A549 (cell line): ENCODE measurements at regions not wholly inside any gene's neighbourhood (a gene's known extent, or its start where the extent isn't known, plus 50 kb on each side); places are given as distances from the start of the nearest gene placed in this dataset.
A peak's percentile ranks its signal among the peaks of the same experiment; 100 is the strongest.

Experiments used
- ATAC-seq, 2 experiments: fragments of 200-7000 bp in 1 of 2; fragments of >200 bp in 1 of 2; cut with Nextera tagmentation in 1 of 2; cut with Tn5 transposase in 1 of 2; 3 replicates each; pipeline versions ENCODE4 v1.8.0 to v1.9.1; 2018 to 2020; ENCODE audit warnings: mild to moderate bottlenecking in 1 of 2, moderate library complexity in 1 of 2
- CTCF ChIA-PET: fragments of 300-600 bp; sonication (Branson Sonifier 250); formaldehyde crosslinking; extraction: SDS; loops from one replicate; lab custom pipeline; 2021; ENCODE audit warnings: antibody characterized with exemption, inconsistent platforms; lab: Yijun Ruan, JAX
- POLR2A ChIA-PET: fragments of 350-600 bp; formaldehyde crosslinking; extraction: SDS; loops from one replicate; lab custom pipeline; 2021; ENCODE audit warnings: antibody characterized with exemption, inconsistent platforms; lab: Yijun Ruan, JAX
- DNase-seq, 2 experiments: peaks; one replicate each; pipeline versions ENCODE4 v3.0.0 to v3.0.0-alpha.2; 2011 to 2016; ENCODE audit warnings: low read depth in 1 of 2, low spot score in 1 of 2
- FAIRE-seq: peaks from 2 replicates; lab custom pipeline; 2011; peaks lifted over from hg19 to GRCh38; lab: Jason Lieb, UNC
- H3K27ac ChIP-seq, 2 experiments: fragments of >200 bp; sonication (Bioruptor Twin); formaldehyde crosslinking; 3 replicates each; pipeline ENCODE4 v1.5.1; 2016 to 2017
- H3K4me1 ChIP-seq: fragments of >200 bp; sonication (Bioruptor Twin); formaldehyde crosslinking; 3 replicates; pipeline ENCODE4 v1.6.1; 2016
- H3K4me2 ChIP-seq: fragments of >200 bp; sonication (Bioruptor Twin); formaldehyde crosslinking; 3 replicates; pipeline ENCODE4 v1.6.1; 2016
- H3K4me3 ChIP-seq: fragments of >200 bp; sonication (Bioruptor Twin); formaldehyde crosslinking; 3 replicates; pipeline ENCODE4 v1.5.1; 2016
- H3K9me3 ChIP-seq: fragments of >200 bp; sonication (Bioruptor Twin); formaldehyde crosslinking; 3 replicates; pipeline ENCODE4 v1.6.1; 2016
- ATOH8 ChIP-seq: fragments of 250-450 bp; sonication (Bioruptor Pico); IDR thresholded peaks from 2 replicates; pipeline ENCODE4 v1.5.0; 2020; ENCODE audit warnings: low read depth, mild to moderate bottlenecking, moderate library complexity
- BHLHE40 ChIP-seq: IDR thresholded peaks from 2 replicates; pipeline ENCODE4 v1.6.1; 2012; ENCODE audit warnings: low read depth, low read length, inconsistent platforms
- CBX8 ChIP-seq: fragments of 200-600 bp; sonication (generic); IDR thresholded peaks from 2 replicates; pipeline ENCODE4 v1.6.1; 2016
- CEBPB ChIP-seq, 2 experiments: fragments of >200 bp in 1 of 2; sonication (Bioruptor Twin) in 1 of 2; formaldehyde crosslinking in 1 of 2; IDR thresholded peaks; 2 replicates each; pipeline ENCODE4 v1.6.1; 2012 to 2016
- CHD4 ChIP-seq: fragments of 200-600 bp; sonication (generic); IDR thresholded peaks from 2 replicates; pipeline ENCODE4 v1.6.1; 2016; ENCODE audit warnings: antibody characterized with exemption, mild to moderate bottlenecking, borderline replicate concordance
- EHMT2 ChIP-seq: fragments of 200-600 bp; sonication (generic); IDR thresholded peaks from 2 replicates; pipeline ENCODE4 v1.6.1; 2016; ENCODE audit warnings: antibody characterized with exemption, low read depth, mild to moderate bottlenecking, moderate library complexity
- FOSB ChIP-seq: fragments of 250-450 bp; sonication (Bioruptor Pico); IDR thresholded peaks from 2 replicates; pipeline ENCODE4 v1.5.0; 2020; ENCODE audit warnings: mild to moderate bottlenecking, moderate library complexity
- FOXS1 ChIP-seq: fragments of 250-450 bp; sonication (Bioruptor Pico); IDR thresholded peaks from 2 replicates; pipeline ENCODE4 v1.5.0; 2020; ENCODE audit warnings: mild to moderate bottlenecking, moderate library complexity
- HDAC2 ChIP-seq: fragments of 200-600 bp; sonication (generic); IDR thresholded peaks from 2 replicates; pipeline ENCODE4 v1.6.1; 2016
- HEYL ChIP-seq: fragments of 250-450 bp; sonication (Bioruptor Pico); IDR thresholded peaks from 2 replicates; pipeline ENCODE4 v1.8.0; 2021; ENCODE audit warnings: mild to moderate bottlenecking, moderate library complexity
- MAX ChIP-seq: IDR thresholded peaks from 2 replicates; pipeline ENCODE4 v1.6.1; 2012
- MAZ ChIP-seq: fragments of 150-350 bp; IDR thresholded peaks from 2 replicates; pipeline ENCODE4 v1.6.1; 2014; ENCODE audit warnings: antibody characterized with exemption, low read depth, low read length, borderline replicate concordance
- POLR2A ChIP-seq: IDR thresholded peaks from 2 replicates; pipeline ENCODE4 v1.6.1; 2012; ENCODE audit warnings: mild to moderate bottlenecking, low read length
- RAD21 ChIP-seq, 2 experiments: fragments of >200 bp in 1 of 2; sonication (Bioruptor Twin) in 1 of 2; formaldehyde crosslinking in 1 of 2; IDR thresholded peaks in 1 of 2; conservative IDR thresholded peaks in 1 of 2; 2 replicates in 1 of 2; 3 replicates in 1 of 2; pipeline ENCODE4 v1.6.1; 2012 to 2018; ENCODE audit warnings: inconsistent platforms in 1 of 2
- RARB ChIP-seq: fragments of 250-450 bp; sonication (Bioruptor Pico); IDR thresholded peaks from 2 replicates; pipeline ENCODE4 v1.8.0; 2021; ENCODE audit warnings: mild to moderate bottlenecking, moderate library complexity
- REST ChIP-seq: fragments of 200-600 bp; sonication (generic); IDR thresholded peaks from 2 replicates; pipeline ENCODE4 v1.6.1; 2016; ENCODE audit warnings: antibody characterized with exemption, mild to moderate bottlenecking, moderate library complexity
- RFX5 ChIP-seq: fragments of 450-650 bp; IDR thresholded peaks from 2 replicates; pipeline ENCODE4 v1.7.1; 2014; ENCODE audit warnings: antibody characterized with exemption, mild to moderate bottlenecking, moderate library complexity
- SMC3 ChIP-seq: fragments of >200 bp; sonication (Bioruptor Twin); formaldehyde crosslinking; IDR thresholded peaks from 3 replicates; pipeline ENCODE4 v1.6.1; 2018; ENCODE audit warnings: inconsistent platforms
- TFCP2L1 ChIP-seq: fragments of 250-450 bp; sonication (Bioruptor Pico); IDR thresholded peaks from 2 replicates; pipeline ENCODE4 v1.5.0; 2021; ENCODE audit warnings: mild to moderate bottlenecking
- TP53 ChIP-seq: fragments of 250-450 bp; sonication (Bioruptor Pico); IDR thresholded peaks from 2 replicates; pipeline ENCODE4 v1.5.0; 2021; ENCODE audit warnings: mild to moderate bottlenecking, moderate library complexity
- ZC3H11A ChIP-seq: fragments of 450-650 bp; IDR thresholded peaks from 2 replicates; pipeline ENCODE4 v1.6.1; 2014; ENCODE audit warnings: antibody characterized with exemption, mild to moderate bottlenecking
- WGBS: methylation state at CpG from one replicate; pipeline ENCODE4 v1.1.6; 2017; ENCODE audit errors: missing lambda C conversion rate; 5-methylcytosine and 5-hydroxymethylcytosine counted together

GRCh38 chr1:209386156-209386555 lies 197.4 kb upstream of the CAMK1G start (continued):
- no peak for TF ChIP-seq ATOH8 (CRISPR knock-in tag)
- TF ChIP-seq MAZ = no peak
- no peak for TF ChIP-seq EHMT2
- TF ChIP-seq HDAC2 = no peak
- TF ChIP-seq FOSB (CRISPR knock-in tag) = no peak

- Histone ChIP-seq H3K4me1 (peaks cover 20% of the 10 kb centered on the region), H3K4me3 (no peak overlapping the region)
- FAIRE-seq = no peak
These were observed 196.1 kb upstream of the CAMK1G start for GRCh38 chr1:209387271-209387968.

GRCh38 chr1:209387969-209388329 lies 195.6 kb upstream of the CAMK1G start:
- no peak for FAIRE-seq
- 73% methylated on average over 2 of the region's 2 CpGs for WGBS
- H3K27ac ChIP-seq = peak overlapping the region in 1 of 2 experiments; percentile 34; a peak in 1 of 6 replicates
- TF ChIP-seq ATOH8 (CRISPR knock-in tag) (no peak), HEYL (CRISPR knock-in tag) (no peak), FOXS1 (no peak), SMC3 (no peak), RFX5 (no peak), TFCP2L1 (CRISPR knock-in tag) (no peak), FOSB (CRISPR knock-in tag) (no peak), CBX8 (no peak), TP53 (CRISPR knock-in tag) (no peak), ZC3H11A (no peak), REST (no peak), RARB (no peak), MAX (no peak), BHLHE40 (no peak), RAD21 (conservative IDR thresholded peaks at IDR 0.05 in 1 of 2, IDR thresholded peaks at IDR 0.05 in 1 of 2) (no peak), CEBPB (IDR thresholded peaks at IDR 0.05) (no peak)
- H3K9me3 ChIP-seq = no peaks in the 10 kb centered on the region
- ATAC-seq = no peak
- peaks cover 20% of the 10 kb centered on the region for H3K4me1 ChIP-seq
- ChIA-PET CTCF (no interaction called here), POLR2A (no interaction called here)
- no peak overlapping the region for H3K4me2 ChIP-seq
- DNase-seq = no peak
- no peak overlapping the region for H3K4me3 ChIP-seq

More at GRCh38 chr1:209387271-209387968, 196.1 kb upstream of the CAMK1G start:
- ATAC-seq = no peak
- DNase-seq = no peak
- Histone ChIP-seq H3K4me2 (no peak overlapping the region), H3K9me3 (no peaks in the 10 kb centered on the region), H3K27ac (peak overlapping the region in 1 of 2 experiments; percentile 36; a peak in 1 of 6 replicates)
- POLR2A ChIA-PET = no interaction called here
- 75% methylated on average over 5 of the region's 5 CpGs for WGBS
- TF ChIP-seq HEYL (CRISPR knock-in tag) = no peak
- no peak for TF ChIP-seq CHD4
- TF ChIP-seq MAX = no peak
- TF ChIP-seq BHLHE40 = no peak
- no peak for TF ChIP-seq POLR2A
- no peak for TF ChIP-seq TP53 (CRISPR knock-in tag)
- no peak for TF ChIP-seq SMC3
- CTCF ChIA-PET = no interaction called here
